ENCODE measurements at regions not wholly inside any gene's neighbourhood (a gene's known extent, or its start where the extent isn't known, plus 50 kb on each side); places are given as distances from the start of the nearest gene placed in this dataset.

GRCh38 chr7:119351320-119351719 lies 921.7 kb upstream of the KCND2 start:
- ChIA-PET POLR2A (no interaction called here), CTCF (no interaction called here)
- no peak for TF ChIP-seq CTCF (IDR thresholded peaks at IDR 0.05; ENCODE audit: unreplicated experiment)
- intact Hi-C loops (cut with micrococcal nuclease): no loop called here
- no TSS peak for BruUV-seq (replicated peaks)
- no peak for DNase-seq (ENCODE audit: unreplicated experiment)
- Mint-ChIP-seq H3K4me1 (ENCODE audit: insufficient read depth, unreplicated experiment) (no peaks in the 10 kb centered on the region), H3K36me3 (ENCODE audit: insufficient read depth, unreplicated experiment) (no peaks in the 10 kb centered on the region), H3K27me3 (ENCODE audit: insufficient read depth, unreplicated experiment) (peaks cover 12% of the 10 kb centered on the region), H3K27ac (ENCODE audit: low read depth, unreplicated experiment) (no peak overlapping the region), H3K9me3 (ENCODE audit: unreplicated experiment) (no peaks in the 10 kb centered on the region), H3K4me3 (ENCODE audit: unreplicated experiment) (no peak overlapping the region)

- TF ChIP-seq CTCF (IDR thresholded peaks at IDR 0.05; ENCODE audit: unreplicated experiment): no peak
- Mint-ChIP-seq H3K27me3 (ENCODE audit: insufficient read depth, unreplicated experiment) (peaks cover 24% of the 10 kb centered on the region), H3K27ac (ENCODE audit: low read depth, unreplicated experiment) (no peak overlapping the region), H3K9me3 (ENCODE audit: unreplicated experiment) (no peaks in the 10 kb centered on the region), H3K4me3 (ENCODE audit: unreplicated experiment) (no peak overlapping the region), H3K36me3 (ENCODE audit: insufficient read depth, unreplicated experiment) (no peaks in the 10 kb centered on the region), H3K4me1 (ENCODE audit: insufficient read depth, unreplicated experiment) (no peaks in the 10 kb centered on the region)
- POLR2A ChIA-PET: no interaction called here
- no TSS peak for BruUV-seq (replicated peaks)
- DNase-seq (ENCODE audit: unreplicated experiment): no peak
- CTCF ChIA-PET: no interaction called here
- intact Hi-C loops (cut with micrococcal nuclease): no loop called here
Measured at GRCh38 chr7:119374436-119374835, 898.5 kb upstream of the KCND2 start.

GRCh38 chr7:119377861-119378260 lies 895.1 kb upstream of the KCND2 start:
- Mint-ChIP-seq H3K4me3 (ENCODE audit: unreplicated experiment) (no peak overlapping the region), H3K9me3 (ENCODE audit: unreplicated experiment) (no peaks in the 10 kb centered on the region), H3K4me1 (ENCODE audit: insufficient read depth, unreplicated experiment) (no peaks in the 10 kb centered on the region), H3K36me3 (ENCODE audit: insufficient read depth, unreplicated experiment) (no peaks in the 10 kb centered on the region), H3K27ac (ENCODE audit: low read depth, unreplicated experiment) (no peak overlapping the region), H3K27me3 (ENCODE audit: insufficient read depth, unreplicated experiment) (peaks cover 10% of the 10 kb centered on the region)
- TF ChIP-seq CTCF (IDR thresholded peaks at IDR 0.05; ENCODE audit: unreplicated experiment): no peak
- CTCF ChIA-PET: no interaction called here
- BruUV-seq (replicated peaks): no TSS peak
- no peak for DNase-seq (ENCODE audit: unreplicated experiment)
- intact Hi-C loops (cut with micrococcal nuclease): no loop called here
- POLR2A ChIA-PET: no interaction called here

GRCh38 chr7:119382726-119383125 lies 890.2 kb upstream of the KCND2 start:
- Mint-ChIP-seq H3K9me3 (ENCODE audit: unreplicated experiment) (no peaks in the 10 kb centered on the region), H3K4me3 (ENCODE audit: unreplicated experiment) (no peak overlapping the region), H3K4me1 (ENCODE audit: insufficient read depth, unreplicated experiment) (no peaks in the 10 kb centered on the region), H3K27me3 (ENCODE audit: insufficient read depth, unreplicated experiment) (peaks cover 21% of the 10 kb centered on the region), H3K36me3 (ENCODE audit: insufficient read depth, unreplicated experiment) (no peaks in the 10 kb centered on the region), H3K27ac (ENCODE audit: low read depth, unreplicated experiment) (no peak overlapping the region)
- no peak for TF ChIP-seq CTCF (IDR thresholded peaks at IDR 0.05; ENCODE audit: unreplicated experiment)
- ChIA-PET CTCF (no interaction called here), POLR2A (no interaction called here)
- no TSS peak for BruUV-seq (replicated peaks)
- no peak for DNase-seq (ENCODE audit: unreplicated experiment)
- intact Hi-C loops (cut with micrococcal nuclease): no loop called here

Measured in MCF 10A (cell line).